ENCODE measurements at regions not wholly inside any gene's neighbourhood (a gene's known extent, or its start where the extent isn't known, plus 50 kb on each side); places are given as distances from the start of the nearest gene placed in this dataset.
"Not testable (repeated sequence)": the region's sequence is repeated elsewhere in the genome, so short reads cannot be mapped to it uniquely, and the experiment has no call there.

DNA sequence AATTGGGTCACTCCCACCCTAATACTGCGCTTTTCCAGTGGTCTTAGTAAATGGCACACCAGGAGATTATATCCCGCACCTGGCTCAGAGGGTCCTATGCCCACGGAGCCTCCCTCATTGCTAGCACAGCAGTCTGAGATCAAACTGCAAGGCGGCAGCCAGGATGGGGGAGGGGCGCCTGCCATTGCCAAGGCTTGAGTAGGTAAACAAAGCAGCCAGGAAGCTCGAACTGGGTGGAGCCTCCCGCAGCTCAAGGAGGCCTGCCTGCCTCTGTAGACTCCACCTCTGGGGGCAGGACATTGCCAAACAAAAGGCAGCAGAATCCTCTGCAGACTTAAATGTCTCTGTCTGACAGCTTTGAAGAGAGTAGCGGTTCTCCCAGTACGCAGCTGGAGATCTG lies 52.4 kb upstream of the PMPCB start:
- H3K4me1 Mint-ChIP-seq; DNase-seq; H3K36me3 Mint-ChIP-seq (ENCODE audit: low read depth); H3K27me3 Mint-ChIP-seq; CTCF ChIA-PET; H3K4me3 Mint-ChIP-seq; H3K9me3 Mint-ChIP-seq; POLR2A ChIA-PET; H3K27ac Mint-ChIP-seq: not testable (repeated sequence)

DNA sequence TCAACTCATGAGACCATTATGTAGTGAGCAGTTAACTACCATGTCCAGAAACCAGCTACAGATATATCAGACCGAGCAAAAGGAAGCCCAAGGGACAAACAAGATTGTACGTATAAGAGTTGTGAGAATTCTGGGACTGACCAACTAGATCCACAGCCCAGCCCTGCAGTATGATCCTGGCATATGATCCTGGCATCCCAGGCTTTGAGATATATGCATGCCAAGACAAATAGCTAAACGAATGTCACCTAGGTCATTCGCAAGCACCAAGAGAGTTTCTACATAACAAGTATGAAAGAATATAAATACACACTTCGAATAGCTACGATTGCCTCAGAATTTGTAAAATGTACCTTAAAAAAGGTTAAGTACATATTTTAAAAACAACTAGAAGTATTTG lies 56.4 kb upstream of the PMPCB start:
- Mint-ChIP-seq H3K9me3 (peaks cover 7% of the 10 kb centered on the region), H3K27ac (no peak overlapping the region), H3K36me3 (ENCODE audit: low read depth) (no peaks in the 10 kb centered on the region), H3K4me3 (no peak overlapping the region), H3K4me1 (no peaks in the 10 kb centered on the region), H3K27me3 (no peaks in the 10 kb centered on the region)
- no peak for DNase-seq
- POLR2A ChIA-PET, result interaction anchor here (0.6 kb wide), 1 partner anchor 109 kb away, joined by 4 read pairs; no protein-coding TSS in a partner anchor
- CTCF ChIA-PET, result no interaction called here

DNA sequence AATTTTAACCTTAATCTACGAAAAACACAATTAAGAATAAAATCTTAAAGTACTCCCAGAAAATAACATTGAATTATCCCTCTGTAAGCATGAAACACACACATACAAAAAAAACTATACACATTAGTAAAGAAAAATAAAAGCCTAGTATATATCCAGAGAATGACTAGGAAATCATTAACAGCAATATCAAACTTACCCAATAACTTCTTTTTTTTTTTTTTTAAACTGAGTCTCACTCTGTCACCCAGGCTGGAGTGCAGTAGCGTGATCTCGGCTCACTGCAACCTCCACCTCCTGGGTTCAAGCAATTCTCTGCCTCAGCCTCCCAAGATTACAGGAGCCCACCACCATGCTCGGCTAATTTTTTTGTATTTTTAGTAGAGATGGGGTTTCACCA lies 61.4 kb upstream of the PMPCB start:
- H3K27me3 Mint-ChIP-seq; H3K4me1 Mint-ChIP-seq; POLR2A ChIA-PET; H3K9me3 Mint-ChIP-seq; CTCF ChIA-PET; H3K36me3 Mint-ChIP-seq (ENCODE audit: low read depth); H3K4me3 Mint-ChIP-seq; DNase-seq; H3K27ac Mint-ChIP-seq: not testable (repeated sequence)

DNA sequence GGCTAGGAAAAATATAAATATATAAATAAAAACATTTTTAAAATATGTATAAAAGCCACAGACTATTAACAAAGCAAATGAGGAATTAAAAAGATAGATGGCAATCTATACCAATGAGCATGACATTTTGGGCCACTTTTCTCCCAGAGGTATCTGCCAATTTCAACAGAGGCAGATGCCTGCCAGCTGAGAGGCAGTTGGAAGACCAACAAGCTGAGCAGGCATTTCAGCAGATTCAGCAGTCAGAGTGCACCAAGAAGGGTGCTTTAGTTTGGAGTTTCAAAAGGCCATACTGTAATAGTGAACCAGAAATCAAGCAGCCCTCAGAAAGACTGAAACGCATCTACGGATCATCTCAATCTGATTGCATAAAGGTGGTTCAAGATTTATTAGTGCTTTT lies 62.4 kb upstream of the PMPCB start:
- H3K36me3 Mint-ChIP-seq (ENCODE audit: low read depth); H3K4me3 Mint-ChIP-seq; H3K9me3 Mint-ChIP-seq; POLR2A ChIA-PET; CTCF ChIA-PET; H3K27me3 Mint-ChIP-seq; DNase-seq; H3K4me1 Mint-ChIP-seq; H3K27ac Mint-ChIP-seq: not testable (repeated sequence)

DNA sequence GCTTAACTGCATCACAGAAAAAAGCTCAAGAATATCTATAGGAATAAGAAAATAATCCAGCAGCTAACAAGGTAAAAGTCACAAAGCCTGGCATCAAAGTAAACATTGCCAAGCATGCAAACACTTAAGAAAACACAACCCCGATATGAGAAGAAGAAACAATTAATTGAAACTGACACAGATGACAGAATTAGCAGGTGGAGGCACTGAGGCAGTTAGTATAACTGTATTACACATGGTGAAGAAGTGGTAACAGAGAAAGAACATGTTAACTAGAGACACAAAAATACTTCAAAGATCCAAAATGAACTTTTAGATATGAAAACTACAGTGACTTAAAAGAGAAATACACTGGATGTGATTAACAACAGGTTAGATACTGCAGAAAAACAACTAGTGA lies 69.4 kb upstream of the PMPCB start:
- CTCF ChIA-PET; DNase-seq; H3K36me3 Mint-ChIP-seq (ENCODE audit: low read depth); H3K4me3 Mint-ChIP-seq; POLR2A ChIA-PET; H3K4me1 Mint-ChIP-seq; H3K27ac Mint-ChIP-seq; H3K27me3 Mint-ChIP-seq; H3K9me3 Mint-ChIP-seq: not testable (repeated sequence)

DNA sequence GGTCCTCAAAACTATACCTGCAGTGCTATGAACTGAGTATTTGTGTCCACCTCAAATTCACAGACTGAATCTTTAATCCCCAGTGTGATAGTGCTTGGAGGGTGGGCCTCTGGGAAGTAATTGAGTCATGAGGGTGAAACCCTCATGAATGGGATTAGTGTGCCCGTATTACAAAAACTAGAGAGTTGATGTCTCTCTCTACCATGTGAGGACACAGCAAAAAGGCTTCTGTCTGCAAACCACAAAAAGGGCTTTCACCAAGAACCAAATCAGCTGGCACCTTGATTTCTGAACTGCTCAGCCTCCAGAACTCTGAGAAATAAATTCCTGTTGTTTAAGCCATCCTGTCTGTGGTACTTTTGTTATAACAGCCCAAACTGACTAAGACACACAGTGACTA lies 71.4 kb upstream of the PMPCB start:
- H3K36me3 Mint-ChIP-seq (ENCODE audit: low read depth); CTCF ChIA-PET; H3K4me3 Mint-ChIP-seq; H3K27me3 Mint-ChIP-seq; POLR2A ChIA-PET; H3K27ac Mint-ChIP-seq; H3K4me1 Mint-ChIP-seq; H3K9me3 Mint-ChIP-seq; DNase-seq: not testable (repeated sequence)

DNA sequence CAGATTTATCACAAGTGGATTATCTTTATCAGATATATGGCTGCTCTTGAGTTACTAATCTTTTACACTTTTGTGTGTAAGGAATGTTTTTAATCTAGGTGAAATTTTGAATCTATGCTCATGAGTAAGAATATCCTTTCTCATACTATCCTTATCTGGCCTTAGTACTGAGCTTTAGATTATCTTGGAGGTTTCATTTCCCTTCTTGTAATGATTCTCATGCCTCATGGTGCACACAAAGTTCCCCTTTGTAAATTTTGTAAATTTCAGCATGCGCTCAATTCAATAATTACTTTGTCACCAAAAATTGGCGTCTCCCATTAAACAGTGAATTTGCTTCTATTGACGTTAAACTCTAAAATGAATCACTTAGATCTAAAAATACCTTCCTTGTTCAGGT lies 74.2 kb upstream of the NAPEPLD start:
- H3K27me3 Mint-ChIP-seq; DNase-seq; H3K4me1 Mint-ChIP-seq; POLR2A ChIA-PET; H3K27ac Mint-ChIP-seq; H3K4me3 Mint-ChIP-seq; H3K9me3 Mint-ChIP-seq; CTCF ChIA-PET; H3K36me3 Mint-ChIP-seq (ENCODE audit: low read depth): not testable (repeated sequence)

DNA sequence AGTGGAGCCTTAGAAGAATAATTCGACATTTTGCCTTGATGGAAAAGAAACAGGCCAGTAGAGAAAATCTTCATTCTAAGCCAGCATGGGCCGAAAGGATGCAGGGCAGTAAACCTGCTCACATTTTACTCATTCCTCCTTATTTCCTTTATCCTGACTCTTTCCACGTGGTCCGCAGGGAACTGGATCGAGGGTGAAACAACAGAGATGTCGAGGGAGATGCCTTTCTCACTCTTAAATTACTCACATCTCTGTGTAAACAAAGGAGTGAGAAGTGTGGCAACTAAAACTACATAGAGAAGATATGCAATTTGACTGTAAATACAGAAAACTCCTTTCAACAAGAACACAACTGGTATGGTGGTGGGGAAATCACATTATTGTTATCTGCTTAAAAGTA lies 62.1 kb upstream of the NAPEPLD start:
- H3K27me3 Mint-ChIP-seq; DNase-seq; H3K36me3 Mint-ChIP-seq (ENCODE audit: low read depth); H3K4me3 Mint-ChIP-seq; CTCF ChIA-PET; H3K4me1 Mint-ChIP-seq; H3K9me3 Mint-ChIP-seq; POLR2A ChIA-PET; H3K27ac Mint-ChIP-seq: not testable (repeated sequence)

DNA sequence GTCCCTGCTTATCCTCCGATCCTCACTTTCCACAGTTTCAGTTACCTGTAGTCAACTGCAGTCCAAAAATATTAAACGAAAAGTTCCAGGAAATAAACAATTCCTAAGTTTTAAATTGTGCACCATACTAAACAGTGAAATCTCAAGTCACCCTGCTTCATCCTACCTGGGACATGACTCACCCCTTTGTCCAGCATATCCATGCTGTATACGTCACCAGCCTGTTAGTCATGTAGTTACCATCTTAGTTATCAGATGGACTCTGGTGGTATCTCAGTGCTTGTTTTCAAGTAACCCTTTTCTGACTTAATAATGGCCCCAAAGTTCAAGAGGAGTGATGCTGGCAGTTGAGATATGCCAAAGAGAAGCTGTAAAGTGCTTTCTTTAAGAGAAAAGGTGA lies 50.3 kb upstream of the NAPEPLD start:
- H3K4me3 Mint-ChIP-seq; CTCF ChIA-PET; H3K27me3 Mint-ChIP-seq; H3K36me3 Mint-ChIP-seq (ENCODE audit: low read depth); H3K9me3 Mint-ChIP-seq; H3K4me1 Mint-ChIP-seq; DNase-seq; POLR2A ChIA-PET; H3K27ac Mint-ChIP-seq: not testable (repeated sequence)
